GM23338 (cell line): ENCODE measurements at regions not wholly inside any gene's neighbourhood (a gene's known extent, or its start where the extent isn't known, plus 50 kb on each side); places are given as distances from the start of the nearest gene placed in this dataset.

Source experiments
- CREB1 ChIP-seq: fragments of 250-450 bp; sonication (Bioruptor Pico); IDR thresholded peaks from 2 replicates; pipeline ENCODE4 v1.5.0; 2020; ENCODE audit warnings: low read depth, mild to moderate bottlenecking, moderate library complexity
- EZH2 ChIP-seq: fragments of 200-600 bp; sonication (generic); IDR thresholded peaks from one replicate; pipeline ENCODE4 v1.8.0; 2017; ENCODE audit warnings: antibody characterized with exemption, mild to moderate bottlenecking, low read depth; ENCODE audit not compliant: unreplicated experiment
- EZH2phosphoT487 ChIP-seq: fragments of 200-600 bp; sonication (generic); IDR thresholded peaks from one replicate; pipeline ENCODE4 v1.8.1; 2018; ENCODE audit warnings: antibody characterized with exemption; ENCODE audit not compliant: unreplicated experiment
- JUNB ChIP-seq: IDR thresholded peaks from one replicate; pipeline ENCODE4 v1.6.1; 2016; ENCODE audit warnings: antibody characterized with exemption; ENCODE audit not compliant: unreplicated experiment
- NANOG ChIP-seq: IDR thresholded peaks from 2 replicates; pipeline ENCODE4 v1.6.1; 2016; ENCODE audit warnings: antibody characterized with exemption, borderline replicate concordance
- POLR2AphosphoS5 ChIP-seq: IDR thresholded peaks from 2 replicates; pipeline ENCODE4 v1.6.1; 2016; ENCODE audit warnings: antibody characterized with exemption, low read depth
- STAT1 ChIP-seq: IDR thresholded peaks from one replicate; pipeline ENCODE4 v1.6.1; 2016; ENCODE audit warnings: antibody characterized with exemption; ENCODE audit not compliant: unreplicated experiment
- ZNF114 ChIP-seq: fragments of 250-450 bp; sonication (Bioruptor Pico); IDR thresholded peaks from 2 replicates; pipeline ENCODE4 v1.5.0; 2020; ENCODE audit warnings: mild to moderate bottlenecking, moderate library complexity
- TF ChIP-seq, protein P1 (sequence below), 2 experiments: fragments of 200-600 bp in 1 of 2; sonication (generic) in 1 of 2; conservative IDR thresholded peaks; 2 replicates each; pipeline versions ENCODE4 v1.5.1 to v1.6.1; 2016 to 2017; ENCODE audit warnings: antibody characterized with exemption in 2 of 2, low read depth in 2 of 2, mild to moderate bottlenecking in 2 of 2, moderate library complexity in 1 of 2
- TF ChIP-seq, protein P2 (sequence below): IDR thresholded peaks from one replicate; pipeline ENCODE4 v1.6.1; 2018; ENCODE audit warnings: antibody characterized with exemption; ENCODE audit not compliant: unreplicated experiment
- TF ChIP-seq, protein P3 (sequence below): IDR thresholded peaks from 2 replicates; pipeline ENCODE4 v1.6.1; 2016; ENCODE audit warnings: antibody characterized with exemption

DNA sequence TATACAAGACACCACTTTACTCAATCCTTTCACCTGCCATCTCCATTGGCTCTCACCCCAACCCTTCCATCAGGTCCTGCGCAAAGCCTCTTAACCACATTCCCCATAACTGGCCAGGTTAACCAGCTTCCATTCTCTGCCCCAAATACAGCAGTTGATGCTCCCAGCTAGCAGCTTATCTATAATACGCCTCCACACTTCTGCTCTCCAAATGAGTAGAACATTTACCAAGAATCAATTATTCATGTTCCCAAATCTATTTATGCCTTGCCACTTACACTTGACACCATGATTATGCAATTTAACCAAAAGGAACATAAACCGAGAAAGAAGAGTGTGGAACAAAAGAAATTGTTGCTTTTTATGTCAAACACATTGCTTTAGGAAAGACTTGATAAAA is 103.7 kb upstream of the TPM1 start:
- TF ChIP-seq, protein P1, sequence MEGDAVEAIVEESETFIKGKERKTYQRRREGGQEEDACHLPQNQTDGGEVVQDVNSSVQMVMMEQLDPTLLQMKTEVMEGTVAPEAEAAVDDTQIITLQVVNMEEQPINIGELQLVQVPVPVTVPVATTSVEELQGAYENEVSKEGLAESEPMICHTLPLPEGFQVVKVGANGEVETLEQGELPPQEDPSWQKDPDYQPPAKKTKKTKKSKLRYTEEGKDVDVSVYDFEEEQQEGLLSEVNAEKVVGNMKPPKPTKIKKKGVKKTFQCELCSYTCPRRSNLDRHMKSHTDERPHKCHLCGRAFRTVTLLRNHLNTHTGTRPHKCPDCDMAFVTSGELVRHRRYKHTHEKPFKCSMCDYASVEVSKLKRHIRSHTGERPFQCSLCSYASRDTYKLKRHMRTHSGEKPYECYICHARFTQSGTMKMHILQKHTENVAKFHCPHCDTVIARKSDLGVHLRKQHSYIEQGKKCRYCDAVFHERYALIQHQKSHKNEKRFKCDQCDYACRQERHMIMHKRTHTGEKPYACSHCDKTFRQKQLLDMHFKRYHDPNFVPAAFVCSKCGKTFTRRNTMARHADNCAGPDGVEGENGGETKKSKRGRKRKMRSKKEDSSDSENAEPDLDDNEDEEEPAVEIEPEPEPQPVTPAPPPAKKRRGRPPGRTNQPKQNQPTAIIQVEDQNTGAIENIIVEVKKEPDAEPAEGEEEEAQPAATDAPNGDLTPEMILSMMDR (conservative IDR thresholded peaks at IDR 0.05; ENCODE audit: low read depth in 2 of 2) = no peak
- no peak for TF ChIP-seq POLR2AphosphoS5
- TF ChIP-seq EZH2 = no peak
- no peak for TF ChIP-seq EZH2phosphoT487
- TF ChIP-seq CREB1 (CRISPR knock-in tag) = no peak
- TF ChIP-seq JUNB = no peak
- TF ChIP-seq, protein P2, sequence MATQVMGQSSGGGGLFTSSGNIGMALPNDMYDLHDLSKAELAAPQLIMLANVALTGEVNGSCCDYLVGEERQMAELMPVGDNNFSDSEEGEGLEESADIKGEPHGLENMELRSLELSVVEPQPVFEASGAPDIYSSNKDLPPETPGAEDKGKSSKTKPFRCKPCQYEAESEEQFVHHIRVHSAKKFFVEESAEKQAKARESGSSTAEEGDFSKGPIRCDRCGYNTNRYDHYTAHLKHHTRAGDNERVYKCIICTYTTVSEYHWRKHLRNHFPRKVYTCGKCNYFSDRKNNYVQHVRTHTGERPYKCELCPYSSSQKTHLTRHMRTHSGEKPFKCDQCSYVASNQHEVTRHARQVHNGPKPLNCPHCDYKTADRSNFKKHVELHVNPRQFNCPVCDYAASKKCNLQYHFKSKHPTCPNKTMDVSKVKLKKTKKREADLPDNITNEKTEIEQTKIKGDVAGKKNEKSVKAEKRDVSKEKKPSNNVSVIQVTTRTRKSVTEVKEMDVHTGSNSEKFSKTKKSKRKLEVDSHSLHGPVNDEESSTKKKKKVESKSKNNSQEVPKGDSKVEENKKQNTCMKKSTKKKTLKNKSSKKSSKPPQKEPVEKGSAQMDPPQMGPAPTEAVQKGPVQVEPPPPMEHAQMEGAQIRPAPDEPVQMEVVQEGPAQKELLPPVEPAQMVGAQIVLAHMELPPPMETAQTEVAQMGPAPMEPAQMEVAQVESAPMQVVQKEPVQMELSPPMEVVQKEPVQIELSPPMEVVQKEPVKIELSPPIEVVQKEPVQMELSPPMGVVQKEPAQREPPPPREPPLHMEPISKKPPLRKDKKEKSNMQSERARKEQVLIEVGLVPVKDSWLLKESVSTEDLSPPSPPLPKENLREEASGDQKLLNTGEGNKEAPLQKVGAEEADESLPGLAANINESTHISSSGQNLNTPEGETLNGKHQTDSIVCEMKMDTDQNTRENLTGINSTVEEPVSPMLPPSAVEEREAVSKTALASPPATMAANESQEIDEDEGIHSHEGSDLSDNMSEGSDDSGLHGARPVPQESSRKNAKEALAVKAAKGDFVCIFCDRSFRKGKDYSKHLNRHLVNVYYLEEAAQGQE = no peak
- TF ChIP-seq NANOG = no peak
- TF ChIP-seq, protein P3, sequence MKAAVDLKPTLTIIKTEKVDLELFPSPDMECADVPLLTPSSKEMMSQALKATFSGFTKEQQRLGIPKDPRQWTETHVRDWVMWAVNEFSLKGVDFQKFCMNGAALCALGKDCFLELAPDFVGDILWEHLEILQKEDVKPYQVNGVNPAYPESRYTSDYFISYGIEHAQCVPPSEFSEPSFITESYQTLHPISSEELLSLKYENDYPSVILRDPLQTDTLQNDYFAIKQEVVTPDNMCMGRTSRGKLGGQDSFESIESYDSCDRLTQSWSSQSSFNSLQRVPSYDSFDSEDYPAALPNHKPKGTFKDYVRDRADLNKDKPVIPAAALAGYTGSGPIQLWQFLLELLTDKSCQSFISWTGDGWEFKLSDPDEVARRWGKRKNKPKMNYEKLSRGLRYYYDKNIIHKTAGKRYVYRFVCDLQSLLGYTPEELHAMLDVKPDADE = no peak
- no peak for TF ChIP-seq ZNF114 (CRISPR knock-in tag)
- no peak for TF ChIP-seq STAT1
